Mammary epithelial cell (primary cell): ENCODE measurements at regions not wholly inside any gene's neighbourhood (a gene's known extent, or its start where the extent isn't known, plus 50 kb on each side); places are given as distances from the start of the nearest gene placed in this dataset.

Experiments
- CTCF ChIP-seq, 2 donors: IDR thresholded peaks in 1 of 2; conservative IDR thresholded peaks in 1 of 2; 2 replicates each; pipeline ENCODE4 v1.5.1; 2011 to 2012; ENCODE audit warnings: inconsistent platforms in 2 of 2, low read length in 2 of 2, mild to moderate bottlenecking in 2 of 2, control low read depth in 1 of 2, low read depth in 1 of 2; ENCODE audit not compliant: insufficient read depth in 1 of 2; ENCODE audit errors: extremely low read depth in 1 of 2
- EZH2 ChIP-seq: IDR thresholded peaks from 2 replicates; pipeline ENCODE4 v1.6.1; 2012; ENCODE audit warnings: low read length, inconsistent platforms, borderline replicate concordance

DNA sequence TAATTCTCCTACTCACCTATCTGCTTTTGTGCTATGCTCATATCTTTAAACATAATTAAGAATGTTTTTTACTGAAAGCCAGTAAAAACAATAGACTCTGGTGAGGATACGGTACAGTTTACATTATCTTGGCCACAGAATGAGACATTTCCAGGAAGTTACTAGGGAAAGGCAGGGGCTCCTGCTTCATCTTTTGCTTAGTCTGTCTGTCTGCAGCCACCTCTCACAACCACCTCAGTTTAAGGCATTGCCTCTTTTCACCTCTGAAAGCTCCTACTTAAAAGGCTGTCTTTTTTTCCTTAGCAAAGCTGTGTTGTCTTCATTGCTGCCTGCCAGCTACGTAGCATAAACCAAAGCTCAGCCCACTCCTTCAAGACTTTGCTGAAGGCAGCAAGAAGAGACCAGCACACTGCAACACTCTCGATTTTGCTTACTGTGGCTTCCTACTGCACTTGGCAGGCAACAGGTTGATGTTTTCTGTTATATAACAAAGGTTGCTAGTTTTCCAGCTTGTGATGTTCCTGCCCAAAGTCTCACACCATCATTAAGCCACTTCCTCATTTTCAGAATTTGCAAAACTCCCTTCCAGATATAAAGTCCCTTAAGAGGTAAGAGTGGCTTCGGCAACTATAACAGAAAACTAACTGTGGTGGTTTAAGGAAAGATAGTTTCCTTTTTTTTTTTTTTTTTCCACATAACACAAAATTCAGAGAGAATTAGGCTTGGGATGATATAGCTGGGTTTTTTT is 432.9 kb downstream of the GRXCR1 start:
- TF ChIP-seq CTCF (conservative IDR thresholded peaks at IDR 0.05 in 1 of 2, IDR thresholded peaks at IDR 0.05 in 1 of 2; ENCODE audit: extremely low read depth in 1 of 2, insufficient read depth in 1 of 2, low read depth in 1 of 2, low read length in 2 of 2) (no peak), EZH2 (no peak)
